GM18498 (cell line): ENCODE measurements at regions not wholly inside any gene's neighbourhood (a gene's known extent, or its start where the extent isn't known, plus 50 kb on each side); places are given as distances from the start of the nearest gene placed in this dataset.

Source experiments
- ATAC-seq: cut with Tn5 transposase; IDR thresholded peaks from one replicate; pipeline ENCODE4 v1.9.1; 2021; ENCODE audit warnings: mild to moderate bottlenecking, moderate library complexity; ENCODE audit not compliant: unreplicated experiment

DNA sequence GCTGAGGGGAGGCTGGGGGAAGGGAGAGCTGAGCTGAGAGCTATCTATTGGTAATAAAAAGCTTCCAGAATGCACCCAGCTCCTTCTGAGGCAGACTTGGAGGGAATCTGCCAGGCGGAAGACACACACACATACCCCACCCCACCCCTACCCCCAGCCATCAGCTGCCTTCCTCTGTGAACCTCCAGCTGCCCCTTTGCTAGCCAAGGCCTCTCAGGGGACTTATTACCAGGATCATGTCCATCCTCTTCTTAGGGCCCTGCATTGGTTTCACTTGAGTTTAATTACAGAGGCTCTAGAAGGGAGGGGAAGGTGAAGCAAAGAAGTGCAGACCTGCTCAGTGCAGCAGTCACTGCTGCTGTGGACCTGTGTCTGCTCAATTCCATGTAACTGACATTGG is 156.4 kb downstream of the OMA1 start:
- no peak for ATAC-seq

DNA sequence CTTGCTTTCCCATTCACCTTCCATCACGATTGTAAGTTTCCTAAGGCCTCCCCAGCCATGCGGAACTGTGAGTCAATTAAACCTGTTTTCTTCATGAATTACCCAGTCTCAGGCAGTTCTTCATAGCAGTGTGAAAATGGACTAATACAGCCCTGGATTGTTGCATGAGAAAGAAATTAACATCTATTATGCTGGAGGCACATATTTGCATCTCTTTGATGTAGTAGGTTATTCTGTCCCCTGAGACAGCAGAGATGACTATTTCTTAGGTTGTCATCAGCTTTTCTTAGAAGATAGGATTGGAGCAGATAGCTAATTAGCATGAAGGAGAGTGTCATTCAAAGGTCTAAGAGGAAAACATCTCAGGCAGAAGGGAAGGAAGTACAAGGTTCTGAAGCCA is 166.2 kb downstream of the OMA1 start:
- no peak for ATAC-seq

DNA sequence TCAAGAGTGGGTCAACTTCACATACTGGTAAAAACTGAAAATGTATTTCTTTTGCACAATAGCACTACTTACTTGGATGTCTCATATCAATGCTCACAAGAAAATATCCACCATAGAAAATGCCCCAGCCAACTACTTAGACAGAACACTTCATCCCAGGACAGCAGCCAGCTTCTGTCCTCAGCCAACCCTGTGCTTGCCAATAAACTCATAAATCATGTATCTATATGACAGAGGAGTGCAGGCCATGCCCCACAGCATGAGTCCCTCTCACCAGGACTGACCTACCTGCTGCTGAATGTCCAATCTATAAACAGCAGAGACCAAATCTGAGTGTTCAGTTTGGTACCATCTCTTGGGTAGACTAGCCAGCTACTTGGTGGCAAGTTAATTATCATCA is 179.3 kb downstream of the OMA1 start:
- no peak for ATAC-seq

DNA sequence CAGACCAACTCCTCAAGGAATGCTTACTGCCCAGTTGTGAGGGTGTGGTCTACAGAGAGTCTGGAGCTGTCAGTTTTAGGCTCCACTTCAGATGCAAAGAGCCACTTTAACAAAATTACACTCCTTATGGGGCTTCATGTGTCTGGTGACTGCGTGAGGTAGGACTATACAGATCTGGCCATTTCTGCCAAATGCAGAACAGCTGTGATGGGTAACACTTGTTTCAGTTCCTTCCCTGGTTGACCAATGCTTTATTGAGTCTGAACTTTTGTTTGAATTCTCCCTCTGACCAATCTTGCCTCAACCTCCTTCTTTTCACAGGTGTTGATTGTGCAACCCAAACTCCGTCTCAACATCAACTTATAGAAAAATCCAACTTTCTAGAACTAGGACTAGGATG is 181.2 kb downstream of the OMA1 start:
- ATAC-seq = no peak

DNA sequence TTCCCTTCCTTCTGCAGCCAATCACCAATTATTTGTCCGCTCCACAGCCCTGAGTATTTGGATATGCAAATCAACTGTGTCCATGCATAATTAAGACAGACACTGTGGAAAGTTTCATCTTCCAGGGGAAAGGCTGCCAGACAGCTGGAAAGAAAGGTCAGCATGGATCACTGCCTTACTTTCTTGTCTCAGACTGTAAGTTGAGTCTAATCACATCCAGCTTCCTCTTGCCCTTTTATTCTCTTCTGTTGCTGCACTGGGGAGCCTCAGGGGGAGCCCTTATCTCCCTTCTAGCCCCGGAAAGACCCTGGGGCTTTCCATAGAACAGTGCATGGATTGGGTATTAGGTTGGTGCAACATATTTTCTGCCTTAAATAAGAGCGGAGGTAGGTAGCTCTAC is 182.9 kb downstream of the OMA1 start:
- no peak for ATAC-seq

DNA sequence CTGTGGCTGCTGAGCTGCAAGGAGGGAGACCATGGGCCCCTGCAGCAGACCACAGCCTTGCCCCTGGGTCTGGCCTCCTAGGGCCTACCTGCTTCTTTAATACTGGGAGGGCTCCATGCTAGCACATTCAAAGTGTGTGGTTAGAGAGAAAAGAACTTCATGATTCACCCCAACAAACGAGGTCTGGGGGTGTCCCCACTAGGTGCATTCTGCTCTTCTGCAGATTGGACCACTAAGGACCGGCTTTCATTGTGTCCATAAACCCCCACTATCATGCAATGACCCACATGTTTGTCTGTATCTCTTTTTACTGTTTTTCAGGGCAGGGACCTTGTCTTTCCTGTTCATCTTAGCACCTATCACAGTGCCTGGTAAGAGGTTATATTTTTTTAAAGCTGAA is 185.4 kb downstream of the OMA1 start:
- ATAC-seq = no peak

DNA sequence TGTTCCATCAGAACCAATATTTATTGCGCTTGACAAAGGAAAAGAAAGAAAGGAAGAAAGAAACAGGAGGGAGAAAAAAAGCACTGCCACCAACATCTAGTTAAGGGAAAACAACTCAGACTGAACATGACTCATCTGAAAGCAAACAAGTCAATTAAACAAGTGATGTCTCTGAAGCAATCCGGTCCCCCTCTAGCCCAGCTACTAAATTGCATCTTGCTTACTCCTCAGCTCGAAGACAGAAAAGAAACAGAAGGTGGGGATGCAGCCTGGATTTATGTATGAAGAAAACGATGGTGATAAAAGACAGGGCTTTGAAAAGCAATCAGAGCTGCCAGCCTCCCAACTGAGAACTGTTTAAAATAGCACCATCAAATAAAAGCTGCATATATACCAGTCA is 188.2 kb downstream of the OMA1 start:
- no peak for ATAC-seq

DNA sequence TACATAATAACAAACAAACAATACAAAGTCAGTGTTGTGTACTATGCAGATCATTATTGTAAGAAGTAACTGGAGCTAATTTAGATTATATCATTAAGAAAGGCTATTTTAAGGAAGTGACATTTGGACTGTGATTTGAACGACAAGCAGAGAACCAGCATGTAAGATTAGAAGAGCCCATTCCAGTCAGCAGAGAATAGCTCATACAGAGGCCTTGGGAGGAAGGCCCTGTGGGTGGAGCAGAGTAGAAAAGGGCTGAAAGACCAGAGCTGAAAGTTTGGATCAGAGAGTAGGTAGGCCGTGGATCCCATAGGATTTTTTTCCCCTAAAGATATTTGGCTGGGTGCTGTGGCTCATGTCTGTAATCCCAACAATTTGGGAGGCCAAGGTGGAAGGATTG is 190.1 kb downstream of the OMA1 start:
- no peak for ATAC-seq

DNA sequence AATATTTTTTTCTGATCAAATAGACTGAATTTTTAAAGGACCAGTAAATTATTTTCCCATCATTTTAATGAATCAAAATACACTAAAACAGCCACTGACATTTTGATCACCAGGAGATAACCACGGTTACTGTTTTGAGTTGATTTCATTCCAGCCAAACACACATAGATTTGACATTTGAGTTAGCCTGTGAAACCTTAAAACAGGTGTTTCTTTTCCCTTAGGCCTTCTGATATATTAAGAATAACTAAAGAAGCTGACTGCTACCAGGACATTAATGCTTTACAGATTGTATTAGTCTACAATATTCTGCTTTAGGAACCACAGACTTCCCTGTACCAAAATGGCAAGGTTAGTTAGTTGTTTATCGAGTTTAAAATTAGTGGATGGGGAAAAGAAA is 193.4 kb downstream of the OMA1 start:
- ATAC-seq = no peak

DNA sequence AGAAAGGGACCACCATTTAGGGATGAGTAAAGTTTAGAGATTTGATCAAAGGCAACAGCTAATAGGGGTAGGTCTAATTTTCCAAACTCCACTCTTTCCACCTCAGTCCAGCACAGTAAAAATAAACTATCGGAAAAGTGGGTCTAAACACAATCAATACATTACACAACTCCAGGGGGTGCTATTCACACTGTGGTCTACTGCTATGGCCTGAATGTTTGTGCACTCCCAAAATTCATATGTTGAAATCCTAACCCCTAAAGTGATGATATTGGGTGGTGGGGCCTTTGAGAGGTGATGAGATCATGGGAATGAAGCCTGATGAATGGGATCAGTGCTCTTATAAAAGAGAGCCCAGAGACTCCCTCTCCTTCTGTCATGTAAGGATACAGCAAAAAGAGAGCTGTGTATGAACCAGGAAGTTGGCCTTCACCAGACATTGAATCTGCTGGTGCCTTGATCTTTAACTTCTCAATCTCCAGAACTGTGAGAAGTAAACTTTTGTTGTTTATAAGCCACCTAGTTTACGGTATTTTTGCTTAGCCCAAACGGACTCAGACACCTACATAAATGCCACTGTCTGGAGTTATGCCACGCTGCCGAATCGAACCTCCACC is 193.9 kb downstream of the OMA1 start:
- ATAC-seq = no peak

DNA sequence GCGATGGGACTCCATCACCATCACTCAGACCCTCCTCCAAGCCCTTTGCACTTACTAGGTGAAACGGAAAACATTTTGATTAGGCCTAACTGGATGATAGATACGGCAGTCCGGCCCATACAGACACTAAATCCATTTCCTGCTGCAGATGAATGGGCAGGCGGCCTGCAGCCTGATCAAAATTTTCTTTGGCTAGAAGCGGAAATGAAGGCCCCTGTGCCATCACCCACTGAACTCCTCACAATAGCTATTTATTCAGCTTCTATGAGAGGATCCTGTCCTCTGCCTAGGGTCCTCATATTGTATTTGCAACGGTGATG is 200.5 kb downstream of the OMA1 start:
- ATAC-seq = no peak

DNA sequence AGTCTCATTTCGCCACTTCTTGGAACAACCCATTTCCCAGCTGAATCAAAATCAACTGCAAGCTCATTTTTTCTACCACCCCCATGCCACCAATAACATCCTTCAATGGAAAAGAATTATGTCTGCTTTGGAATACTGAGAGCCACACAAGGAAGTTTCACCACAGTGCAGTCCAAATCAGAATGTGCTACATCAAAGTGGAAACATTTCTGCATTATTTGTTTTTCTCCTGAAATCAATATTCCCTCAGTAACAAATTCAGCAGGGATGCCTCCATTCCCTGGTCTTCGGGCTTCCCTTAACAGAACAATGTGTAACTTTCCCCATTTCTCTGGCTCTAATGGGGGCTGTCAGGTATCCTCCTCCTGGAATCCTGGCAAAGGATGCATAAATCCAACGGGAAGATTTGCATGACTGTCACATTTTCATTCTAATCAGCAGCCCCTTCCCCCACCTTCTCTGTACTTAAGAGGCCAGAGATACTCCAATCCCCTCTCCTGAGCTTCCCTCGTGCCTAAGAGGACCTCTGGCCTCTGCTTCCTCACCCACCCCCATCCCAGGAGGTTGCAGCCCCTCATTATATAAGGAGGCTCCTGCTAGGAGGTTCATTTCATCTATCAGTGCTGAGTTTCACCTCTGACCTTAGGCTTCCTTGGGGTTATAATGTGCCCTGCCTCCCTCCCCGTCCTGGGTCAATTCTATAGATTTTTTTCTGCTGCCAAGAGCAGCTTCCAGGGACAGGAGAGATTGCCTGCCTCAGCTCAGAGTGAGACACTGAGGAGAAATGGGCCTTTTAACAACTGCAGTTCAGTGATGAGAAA is 201.1 kb downstream of the OMA1 start:
- no peak for ATAC-seq

DNA sequence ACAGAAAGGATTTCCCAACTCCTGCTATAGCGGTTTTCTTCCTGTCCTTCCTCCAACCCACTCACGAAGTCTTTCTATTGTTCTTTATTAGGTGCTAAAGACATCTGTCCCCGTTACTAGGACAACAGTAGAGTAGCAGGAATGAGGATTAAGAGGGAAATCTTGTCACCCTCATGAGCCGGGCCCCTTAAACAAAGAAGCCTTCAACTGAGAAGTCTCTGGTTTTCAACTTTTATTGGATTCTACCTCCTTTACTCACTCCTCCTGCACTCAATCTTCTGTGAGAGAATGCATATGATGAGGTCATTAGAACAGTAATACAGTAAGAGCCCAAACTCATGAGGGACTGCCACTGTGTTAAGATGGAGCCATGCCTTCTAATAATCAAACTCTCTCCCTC is 206.3 kb downstream of the OMA1 start:
- ATAC-seq = no peak

DNA sequence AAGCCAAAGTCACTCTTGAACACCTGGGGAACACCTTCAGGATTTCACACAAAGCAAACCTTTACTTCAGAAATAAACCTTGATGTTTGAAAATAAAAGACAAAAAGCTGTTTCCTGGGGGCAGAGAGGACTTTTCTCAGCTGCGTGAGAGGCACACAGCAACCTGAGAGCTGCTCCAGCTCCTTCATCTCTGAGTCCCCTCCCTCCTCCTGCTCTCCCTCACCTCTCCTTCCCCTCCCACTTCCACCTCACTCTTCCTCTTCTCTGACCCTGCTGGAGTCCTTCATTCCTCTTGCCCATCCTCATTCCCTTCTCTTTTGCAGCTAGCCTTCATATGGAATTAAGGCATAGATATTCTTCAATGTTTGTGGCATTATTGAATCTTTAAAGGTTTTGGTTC is 208.4 kb downstream of the OMA1 start:
- ATAC-seq = no peak

DNA sequence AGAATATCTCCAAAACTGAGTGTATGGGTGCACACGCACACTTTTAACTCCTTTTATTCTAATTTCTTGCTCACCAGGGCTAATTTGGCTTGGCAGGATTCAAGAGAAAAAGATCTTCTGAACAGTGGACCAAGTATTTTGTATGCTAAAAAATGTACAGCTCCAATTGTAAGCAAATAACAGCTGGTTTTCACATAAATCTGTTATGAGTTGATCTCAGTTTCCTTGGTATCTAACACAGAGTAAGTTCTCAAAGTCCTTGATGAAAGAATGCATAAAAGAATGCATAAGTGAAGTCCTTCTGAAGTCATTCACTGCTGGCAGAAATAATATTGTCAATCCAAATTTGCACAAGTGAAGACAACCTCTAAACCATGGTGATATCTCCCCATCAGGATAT is 213.0 kb downstream of the OMA1 start:
- ATAC-seq = no peak

DNA sequence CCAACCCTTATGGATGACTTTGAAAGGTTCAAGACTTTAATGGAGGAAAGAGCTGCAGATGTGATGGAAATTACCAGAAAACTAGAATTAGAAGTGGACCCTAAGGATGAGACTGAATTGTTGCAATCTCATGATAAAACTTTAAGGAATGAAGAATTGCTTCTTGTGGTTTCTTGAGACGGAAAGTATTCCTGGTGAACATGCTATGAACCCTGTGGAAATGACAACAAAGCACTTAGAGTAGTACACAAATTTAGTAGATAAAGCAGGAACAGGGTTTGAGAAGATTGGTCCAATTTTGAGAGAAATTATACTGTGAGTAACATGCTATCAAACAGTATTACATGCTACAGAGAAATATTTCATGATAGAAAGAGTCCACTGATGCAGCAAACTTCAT is 215.4 kb downstream of the OMA1 start:
- ATAC-seq = no peak

DNA sequence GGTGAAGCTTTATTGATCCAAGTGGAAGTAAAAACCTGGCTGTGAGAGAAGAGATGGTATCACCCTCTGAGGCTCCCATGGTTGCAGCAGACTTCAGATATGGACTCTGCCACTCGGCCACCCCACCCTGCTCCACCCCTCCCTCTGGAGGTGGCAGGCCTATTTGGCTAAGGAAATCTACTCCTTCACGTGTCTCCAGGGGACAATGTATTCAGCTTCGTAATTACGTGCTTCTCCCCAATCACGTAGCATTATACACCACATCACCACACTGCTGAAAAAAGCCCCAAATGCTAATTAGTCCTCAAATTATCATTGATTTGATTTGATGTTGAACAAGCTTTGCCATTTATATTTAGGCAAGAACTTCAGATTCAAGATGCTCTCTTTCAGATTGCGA is 220.7 kb downstream of the OMA1 start:
- no peak for ATAC-seq

DNA sequence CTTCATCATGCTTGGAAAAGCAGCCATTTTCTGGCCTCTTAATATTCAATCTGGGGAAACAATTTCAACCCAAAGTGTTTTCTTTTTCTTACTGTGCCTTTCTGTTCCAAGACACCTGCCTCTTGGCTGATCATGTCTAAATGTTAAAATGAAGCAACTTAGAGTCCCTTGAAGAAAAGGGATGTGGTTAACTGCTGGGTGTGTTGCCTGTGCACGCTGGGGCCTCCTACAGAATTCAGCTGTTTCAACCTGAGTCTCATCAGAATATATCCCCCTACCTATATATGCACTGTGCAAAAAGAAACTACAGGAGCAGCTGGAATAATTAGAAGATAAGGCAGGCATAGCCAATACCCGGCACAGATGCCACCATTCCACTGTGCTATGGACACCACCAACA is 222.0 kb downstream of the OMA1 start:
- ATAC-seq = no peak

DNA sequence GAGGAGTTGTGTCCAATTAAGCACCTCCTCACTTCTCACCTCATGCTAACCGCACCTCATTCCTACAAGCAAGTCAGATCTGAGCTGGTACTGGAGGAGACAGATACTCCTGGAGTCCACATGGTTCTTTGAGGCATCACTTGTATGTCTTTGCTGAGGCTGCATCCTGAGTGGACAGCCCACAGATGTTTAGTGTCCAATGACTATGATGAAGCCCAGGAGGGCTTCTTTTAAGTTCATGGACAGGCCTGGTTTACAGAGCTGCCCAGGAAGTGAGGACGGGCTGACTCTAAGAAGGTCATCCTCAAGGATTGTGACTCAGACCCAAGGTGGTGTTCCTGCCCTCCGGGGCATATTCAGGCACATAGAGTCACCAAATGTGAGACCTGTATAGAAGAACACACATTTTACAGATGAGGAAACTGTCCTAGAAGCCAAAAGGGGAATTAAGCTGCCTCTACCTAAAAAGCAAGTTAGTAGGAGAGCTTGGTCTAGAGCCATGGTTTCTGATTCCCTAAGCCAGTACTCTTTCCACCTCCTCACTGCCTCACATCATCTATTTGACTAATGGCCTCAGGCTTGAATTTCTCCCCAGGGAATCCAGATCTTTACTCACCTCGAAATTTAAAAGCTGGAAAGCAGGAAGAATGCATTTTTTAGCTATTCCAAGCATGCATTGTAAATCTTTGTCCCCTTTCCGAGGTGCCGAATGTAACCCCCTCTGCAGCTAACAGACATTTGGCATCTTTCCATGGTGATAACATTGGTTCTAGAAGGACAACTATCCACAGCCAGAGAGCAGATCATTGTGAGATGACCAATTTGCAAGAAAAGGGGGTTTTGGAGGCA is 228.1 kb downstream of the OMA1 start:
- no peak for ATAC-seq

DNA sequence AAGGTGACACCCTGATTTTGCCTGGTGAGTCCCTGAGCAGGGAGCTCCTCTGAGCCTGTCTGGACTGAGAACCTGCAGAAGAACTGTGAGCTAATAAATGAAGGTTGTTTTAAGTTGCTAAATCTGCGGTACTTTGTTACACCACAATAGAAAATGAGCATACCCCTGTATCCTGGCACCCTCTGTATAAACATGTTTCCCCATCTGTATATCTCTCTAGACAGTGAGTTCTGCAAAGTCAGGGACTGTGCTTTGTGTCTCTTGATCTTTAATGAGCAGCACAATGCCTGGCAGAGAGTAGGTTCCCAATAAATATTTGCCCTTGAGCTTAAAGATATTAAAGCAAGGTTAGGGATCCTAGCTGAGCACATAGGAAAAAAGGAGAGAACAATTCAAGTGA is 228.8 kb downstream of the OMA1 start:
- no peak for ATAC-seq

DNA sequence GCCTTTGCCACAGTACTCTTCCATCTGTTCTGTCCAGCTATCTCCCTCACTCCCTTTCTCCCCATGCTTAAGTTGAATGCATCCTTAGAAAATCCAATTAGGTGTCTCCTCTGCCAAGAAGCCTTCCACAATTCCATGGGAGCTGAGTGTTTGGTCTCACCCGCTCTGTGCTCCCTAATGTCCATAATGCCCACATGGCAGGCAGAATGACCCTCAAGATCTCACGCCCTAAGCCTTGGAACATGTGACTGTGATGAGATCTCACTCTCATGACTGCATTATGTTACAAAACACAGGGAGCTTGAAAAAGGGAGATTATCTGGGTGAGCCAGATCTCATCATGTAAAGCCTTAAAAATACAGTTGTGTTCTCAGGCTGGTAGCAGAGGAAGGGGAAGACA is 229.4 kb downstream of the OMA1 start:
- ATAC-seq = no peak

DNA sequence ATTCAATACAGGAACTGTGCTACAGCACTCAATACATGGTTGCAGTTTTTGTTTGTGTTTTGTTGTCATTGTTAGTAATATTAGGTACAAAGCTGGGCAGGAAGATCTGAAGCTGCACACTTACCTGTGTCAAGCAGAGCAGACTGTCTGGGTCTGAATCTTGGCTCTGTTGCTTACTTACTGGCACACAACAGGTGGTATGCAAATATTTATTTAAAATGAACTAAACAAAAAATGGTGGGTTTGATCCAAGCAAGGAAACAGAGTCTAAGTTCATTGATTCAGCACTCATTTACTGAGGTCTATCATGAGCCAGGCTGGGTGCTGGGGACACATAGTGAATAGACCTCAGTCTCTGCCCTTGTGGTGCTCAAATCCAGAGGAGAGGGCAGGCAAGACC is 230.4 kb downstream of the OMA1 start:
- no peak for ATAC-seq
